Prostate gland (tissue), 2 donors: ENCODE measurements at regions not wholly inside any gene's neighbourhood (a gene's known extent, or its start where the extent isn't known, plus 50 kb on each side); places are given as distances from the start of the nearest gene placed in this dataset.

Experiments used
- POLR2A ChIP-seq: fragments of 450-650 bp; IDR thresholded peaks from one replicate; pipeline ENCODE4 v1.6.1; 2016; ENCODE audit warnings: antibody characterized with exemption, mild to moderate bottlenecking
- POLR2AphosphoS5 ChIP-seq: sonication (generic); formaldehyde crosslinking; IDR thresholded peaks from one replicate; pipeline ENCODE4 v1.6.1; 2017; ENCODE audit warnings: antibody characterized with exemption
- TF ChIP-seq, protein P1 (sequence below), 4 experiments: fragments of 200-600 bp in 2 of 4; fragments of 450-650 bp in 2 of 4; sonication (generic) in 2 of 4; IDR thresholded peaks; 1 replicate in 3 of 4; 2 replicates in 1 of 4; pipeline ENCODE4 v1.5.1; 2016 to 2019; ENCODE audit warnings: antibody characterized with exemption in 4 of 4, mild to moderate bottlenecking in 2 of 4, moderate library complexity in 2 of 4

GRCh38 chr11:112801025-112801816 lies 160.0 kb upstream of the NCAM1 start:
- TF ChIP-seq, protein P1, sequence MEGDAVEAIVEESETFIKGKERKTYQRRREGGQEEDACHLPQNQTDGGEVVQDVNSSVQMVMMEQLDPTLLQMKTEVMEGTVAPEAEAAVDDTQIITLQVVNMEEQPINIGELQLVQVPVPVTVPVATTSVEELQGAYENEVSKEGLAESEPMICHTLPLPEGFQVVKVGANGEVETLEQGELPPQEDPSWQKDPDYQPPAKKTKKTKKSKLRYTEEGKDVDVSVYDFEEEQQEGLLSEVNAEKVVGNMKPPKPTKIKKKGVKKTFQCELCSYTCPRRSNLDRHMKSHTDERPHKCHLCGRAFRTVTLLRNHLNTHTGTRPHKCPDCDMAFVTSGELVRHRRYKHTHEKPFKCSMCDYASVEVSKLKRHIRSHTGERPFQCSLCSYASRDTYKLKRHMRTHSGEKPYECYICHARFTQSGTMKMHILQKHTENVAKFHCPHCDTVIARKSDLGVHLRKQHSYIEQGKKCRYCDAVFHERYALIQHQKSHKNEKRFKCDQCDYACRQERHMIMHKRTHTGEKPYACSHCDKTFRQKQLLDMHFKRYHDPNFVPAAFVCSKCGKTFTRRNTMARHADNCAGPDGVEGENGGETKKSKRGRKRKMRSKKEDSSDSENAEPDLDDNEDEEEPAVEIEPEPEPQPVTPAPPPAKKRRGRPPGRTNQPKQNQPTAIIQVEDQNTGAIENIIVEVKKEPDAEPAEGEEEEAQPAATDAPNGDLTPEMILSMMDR (IDR thresholded peaks at IDR 0.05) = no peak
- TF ChIP-seq POLR2AphosphoS5 (no peak), POLR2A (no peak)
